ENCODE measurements at regions not wholly inside any gene's neighbourhood (a gene's known extent, or its start where the extent isn't known, plus 50 kb on each side); places are given as distances from the start of the nearest gene placed in this dataset.

GRCh38 chr10:113446739-113447138 lies 106.1 kb upstream of the HABP2 start:
- DNase-seq, result no peak

DNA sequence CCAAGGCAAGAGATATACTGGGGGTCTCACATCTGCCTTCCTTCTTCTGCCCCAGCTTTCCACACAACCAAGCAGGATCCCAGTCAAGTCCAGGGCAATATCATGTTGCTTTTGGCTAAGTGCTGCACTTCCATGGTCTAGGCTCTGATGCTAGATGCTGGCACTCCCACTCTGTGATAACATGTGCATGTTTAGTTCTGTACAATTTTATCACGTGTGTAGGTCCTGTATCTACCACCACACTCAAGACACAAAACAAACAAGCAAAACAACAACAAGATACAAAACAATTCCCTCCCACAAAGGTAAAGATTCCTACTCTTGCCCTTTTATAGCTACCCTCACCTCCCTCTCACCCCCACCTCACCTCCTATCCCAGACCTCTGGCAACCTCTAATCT lies 105.6 kb upstream of the HABP2 start:
- no peak for DNase-seq

DNA sequence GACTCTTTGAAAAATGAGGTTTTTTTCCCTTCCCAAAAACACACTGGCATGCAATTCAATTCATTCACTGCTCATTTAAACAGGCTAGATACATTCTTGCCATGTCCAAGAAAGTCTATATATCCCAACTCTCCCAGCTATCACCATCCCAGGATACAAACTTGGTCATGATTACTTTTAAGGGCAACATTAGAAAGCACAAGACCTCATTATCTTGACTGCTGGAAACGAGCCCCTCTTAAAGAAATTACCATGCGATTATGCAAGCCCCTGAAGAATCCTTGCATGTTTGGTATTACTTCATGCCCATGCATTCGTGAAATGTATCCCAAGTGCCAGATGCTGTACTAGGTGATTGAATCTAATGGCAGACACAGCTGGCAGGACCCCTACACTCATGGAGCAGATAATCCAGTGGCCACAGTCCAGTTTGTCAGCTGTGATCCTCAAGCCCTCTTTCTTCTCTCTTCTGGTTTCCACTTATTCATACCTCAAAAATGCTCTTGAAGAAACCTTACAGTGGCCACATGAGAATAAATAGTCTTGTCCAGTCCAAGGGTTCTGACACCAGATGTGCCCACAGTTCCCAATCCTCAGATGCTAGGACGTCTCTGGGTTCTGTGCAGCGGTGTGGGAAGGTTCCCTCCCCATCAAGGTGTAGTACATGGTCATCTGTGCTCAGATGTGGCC lies 103.7 kb upstream of the HABP2 start:
- no peak for DNase-seq

- no peak for DNase-seq
Measured at GRCh38 chr10:113450046-113450804, 102.6 kb upstream of the HABP2 start.

- DNase-seq, result no peak
Measured at GRCh38 chr10:113450906-113451305, 101.9 kb upstream of the HABP2 start.

DNA sequence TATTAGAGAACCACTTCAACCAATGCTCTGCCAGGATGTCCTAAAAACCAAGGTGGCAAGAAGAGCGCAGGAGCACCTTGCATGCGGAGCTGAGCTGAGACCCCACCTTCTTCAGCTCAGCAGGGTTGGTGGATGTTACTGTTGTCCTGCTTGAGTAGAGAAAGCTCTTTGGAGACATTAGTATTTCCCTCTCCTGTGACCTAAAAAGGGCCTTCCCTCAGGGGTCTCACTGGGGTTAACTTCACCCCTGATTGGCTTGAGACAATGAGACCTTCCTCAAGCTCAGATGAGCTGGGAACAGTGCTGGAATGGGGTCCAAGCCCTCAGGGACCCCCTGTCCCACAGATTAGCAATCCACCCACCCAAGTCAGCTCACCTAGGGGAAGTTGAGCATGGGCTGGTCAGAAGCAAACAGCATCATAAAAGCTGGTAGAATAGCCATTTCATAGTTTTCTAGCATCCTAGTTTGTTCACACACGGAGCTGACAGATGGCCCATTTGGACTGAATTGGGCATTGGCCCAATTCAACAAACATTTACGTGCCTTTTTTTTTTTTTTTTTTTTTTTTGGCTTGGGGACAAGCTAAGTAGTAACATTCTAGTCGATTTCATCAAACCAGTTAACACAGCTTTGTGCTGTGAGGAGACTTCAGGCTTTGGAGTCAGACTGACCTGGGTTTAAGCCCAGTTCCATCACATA lies 100.6 kb upstream of the HABP2 start:
- DNase-seq, result no peak

DNA sequence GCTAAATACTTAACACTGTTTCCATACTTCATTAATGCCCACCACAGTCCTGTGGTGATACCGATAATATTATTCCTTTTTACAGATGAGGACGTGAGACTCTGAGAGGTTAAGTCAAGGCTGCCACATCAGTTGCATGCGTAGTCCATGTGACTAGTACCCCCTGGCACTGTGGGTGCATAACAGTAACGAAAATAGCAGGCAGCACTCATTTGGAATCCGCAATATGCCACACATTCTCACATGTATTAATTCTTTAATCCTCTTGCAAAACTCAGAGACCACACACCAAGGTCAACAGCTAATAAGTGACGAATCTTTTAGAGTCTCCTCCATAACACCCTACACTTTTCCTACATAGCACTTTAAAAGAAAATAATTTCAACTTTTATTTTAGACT lies 99.5 kb upstream of the HABP2 start:
- no peak for DNase-seq

DNA sequence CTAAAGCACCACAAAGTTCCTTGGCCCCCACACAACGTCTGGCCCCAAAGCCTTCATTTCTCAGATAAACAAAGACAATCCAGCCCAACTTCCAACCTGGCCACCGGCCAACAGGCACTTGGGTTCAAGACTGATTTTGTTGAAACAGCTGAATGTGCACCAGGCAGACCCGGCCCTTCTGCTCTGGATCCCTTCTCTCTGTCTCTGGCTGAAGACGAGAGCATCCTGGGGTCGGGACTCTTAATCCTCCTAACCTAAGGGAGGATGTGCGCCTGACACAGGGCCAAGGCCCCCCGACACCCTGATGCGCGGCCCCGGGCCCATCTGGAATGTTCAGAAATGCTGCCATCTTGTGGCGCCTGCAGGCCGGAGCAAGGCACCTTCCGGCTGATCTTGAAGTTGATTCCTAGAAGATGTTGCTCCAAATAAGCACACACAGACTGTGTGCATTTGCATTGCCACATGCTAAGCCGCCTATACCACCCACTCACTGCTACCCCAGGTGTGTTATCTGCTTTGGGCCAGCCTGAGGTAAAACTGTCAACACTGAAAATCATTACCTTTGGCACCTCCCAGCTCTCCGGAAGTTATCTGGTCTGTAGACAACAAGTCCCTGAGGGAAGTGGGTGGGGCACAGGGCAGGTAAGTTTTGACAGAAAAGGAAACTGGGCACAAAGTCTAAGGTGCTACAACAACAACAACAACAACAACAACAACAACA lies 98.4 kb upstream of the HABP2 start:
- DNase-seq, result peak; percentile 60

DNA sequence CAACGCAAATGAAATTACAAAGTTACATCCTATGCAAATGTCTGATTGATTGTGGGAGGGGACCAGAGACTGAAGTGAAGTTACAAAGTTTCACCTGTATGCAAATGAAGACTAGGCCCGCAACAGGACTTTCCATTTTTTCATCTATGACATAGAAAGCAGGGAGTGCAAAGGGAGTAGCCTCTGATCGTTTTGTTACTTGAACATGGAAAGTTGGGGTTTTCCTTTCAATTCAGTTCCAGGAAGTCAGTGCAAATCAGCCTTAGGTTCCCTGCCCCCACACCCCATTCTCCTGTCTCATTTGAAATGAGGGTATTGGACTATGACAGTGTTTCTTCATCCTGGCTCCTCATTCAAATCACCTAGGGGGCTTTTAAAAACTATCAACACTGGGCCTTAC lies 96.9 kb upstream of the HABP2 start:
- DNase-seq, result peak; percentile 34

- DNase-seq, result no peak
Measured at GRCh38 chr10:113456741-113457140, 96.1 kb upstream of the HABP2 start.

DNA sequence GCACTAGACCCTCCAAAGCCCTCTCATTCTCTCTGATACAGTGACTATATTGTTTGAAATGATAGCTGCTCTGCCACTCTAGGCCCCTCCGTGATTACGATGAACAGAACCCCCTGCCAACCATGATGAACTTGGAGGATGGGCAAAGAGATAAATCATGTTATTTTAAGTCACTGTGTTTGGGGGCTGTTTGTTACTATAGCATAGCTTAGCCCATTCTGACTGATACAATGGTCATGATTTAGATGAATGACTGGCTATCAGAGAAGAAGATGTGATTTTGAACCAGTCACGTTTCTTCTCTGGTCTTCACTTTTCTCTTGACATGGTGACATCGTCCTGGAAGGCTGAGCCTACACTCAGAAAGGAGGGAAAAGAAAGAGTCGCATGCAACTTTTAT lies 95.4 kb upstream of the HABP2 start:
- no peak for DNase-seq

DNA sequence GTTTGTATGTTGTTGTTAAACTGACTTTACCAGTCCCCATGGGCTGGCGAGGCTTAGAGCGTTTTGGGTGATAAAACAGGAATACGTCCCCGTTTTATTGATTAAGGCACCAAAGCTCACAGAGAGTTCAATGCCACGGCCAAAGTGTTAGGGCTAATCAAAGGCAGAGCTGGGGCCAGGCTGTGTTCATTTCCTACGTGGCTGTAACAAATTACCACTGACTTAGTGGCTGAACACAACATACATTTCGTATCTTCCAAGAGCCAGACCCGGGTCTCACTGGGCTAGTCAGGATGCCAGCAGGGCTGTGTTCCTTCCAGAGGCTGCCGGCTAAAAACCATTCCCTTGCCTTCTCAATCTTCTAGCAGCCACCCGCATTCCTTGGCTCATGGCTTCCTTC lies 94.4 kb upstream of the HABP2 start:
- no peak for DNase-seq

GRCh38 chr10:113458944-113459343 lies 93.9 kb upstream of the HABP2 start:
- DNase-seq, result no peak

- no peak for DNase-seq
Measured at GRCh38 chr10:113459626-113460280, 93.1 kb upstream of the HABP2 start.

- no peak for DNase-seq
Measured at GRCh38 chr10:113463083-113463482, 89.8 kb upstream of the HABP2 start.

- no peak for DNase-seq
Measured at GRCh38 chr10:113463777-113464176, 89.1 kb upstream of the HABP2 start.

- DNase-seq, result no peak
Measured at GRCh38 chr10:113469796-113470195, 83.1 kb upstream of the HABP2 start.

DNA sequence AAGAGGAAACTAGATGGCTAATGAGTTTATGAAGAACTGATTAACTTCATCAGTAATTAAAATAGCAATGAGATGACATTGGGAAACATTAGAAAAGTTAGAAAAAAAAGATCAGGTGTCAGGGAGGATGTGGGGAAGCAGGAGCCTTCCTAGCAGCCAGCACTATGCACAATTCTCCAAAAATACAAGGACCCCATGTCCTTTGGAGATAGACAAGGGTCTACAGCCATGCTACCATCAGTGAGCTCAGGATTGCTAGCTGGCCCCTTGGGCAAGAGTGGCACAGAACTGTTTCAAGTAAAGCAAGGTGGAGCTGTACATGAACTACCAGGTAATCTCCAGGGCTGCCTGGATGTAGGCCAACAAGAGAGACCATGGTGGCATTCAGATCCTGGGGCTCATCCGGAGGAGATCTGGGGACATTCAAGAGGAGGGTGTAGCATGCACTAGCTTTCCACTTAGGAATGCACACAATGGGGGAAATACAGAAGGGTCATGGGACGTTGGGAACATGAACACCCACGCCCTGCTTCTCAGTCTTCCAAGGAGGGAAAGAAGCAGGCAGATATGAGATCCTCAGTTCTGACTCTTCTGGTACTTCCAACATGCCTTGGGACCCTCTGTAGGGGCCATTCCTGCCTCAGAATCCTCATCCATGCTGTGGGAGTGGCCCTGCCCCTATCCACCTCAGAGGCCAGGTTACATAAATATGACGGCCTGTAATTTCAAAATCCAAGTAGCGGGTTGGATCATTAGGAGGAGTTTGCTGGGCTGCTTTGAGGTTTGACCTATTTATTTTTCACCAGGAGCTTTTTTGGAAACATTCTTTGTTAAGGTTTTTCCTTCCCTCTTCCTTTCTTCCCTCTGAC lies 82.2 kb upstream of the HABP2 start:
- DNase-seq, result no peak

- DNase-seq, result no peak
Measured at GRCh38 chr10:113471241-113471996, 81.4 kb upstream of the HABP2 start.

GRCh38 chr10:113473011-113473410 lies 79.8 kb upstream of the HABP2 start:
- DNase-seq, result no peak

DNA sequence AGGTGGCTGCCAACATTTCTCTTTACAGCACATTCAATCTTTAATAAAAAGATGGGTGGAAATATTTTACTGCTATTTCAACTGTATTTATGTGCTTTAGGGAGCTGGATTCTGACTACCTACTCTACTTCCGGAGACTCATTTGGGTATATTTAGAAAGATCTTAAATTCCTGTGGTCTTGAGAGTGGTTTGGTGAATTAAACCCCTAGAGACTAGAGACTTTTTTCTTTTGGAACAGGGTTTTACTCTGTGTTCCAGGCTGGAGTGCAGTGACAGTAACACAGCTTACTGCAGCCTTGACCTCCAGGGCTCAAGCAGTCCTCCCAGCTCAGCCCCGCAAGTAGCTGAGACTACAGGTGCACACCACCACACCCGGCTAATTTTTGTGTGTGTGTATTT lies 79.0 kb upstream of the HABP2 start:
- no peak for DNase-seq
